ENCODE measurements at regions not wholly inside any gene's neighbourhood (a gene's known extent, or its start where the extent isn't known, plus 50 kb on each side); places are given as distances from the start of the nearest gene placed in this dataset.

DNA sequence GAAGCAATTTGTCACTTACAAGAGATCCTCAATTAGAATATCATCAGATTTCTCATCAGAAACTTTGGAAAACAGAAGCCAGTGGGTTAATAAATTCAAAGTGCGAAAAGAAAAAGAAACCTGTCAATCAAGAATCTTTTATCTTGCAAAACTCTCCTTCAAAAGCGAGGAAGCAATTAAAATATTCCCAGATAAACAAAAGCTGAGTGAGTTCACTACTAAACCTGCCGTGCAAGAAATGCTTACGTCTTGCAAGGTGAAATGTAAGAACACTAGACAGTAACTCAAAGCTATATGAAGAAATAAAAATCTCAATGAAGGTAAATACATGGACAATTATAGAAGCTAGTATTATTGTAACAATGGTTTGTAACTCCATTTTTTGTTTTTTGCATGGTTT, 62.8 kb upstream of the IL33 start:
- ChIA-PET CTCF (no interaction called here), POLR2A (no interaction called here)
- H3K9me3 Mint-ChIP-seq (ENCODE audit: insufficient read depth): no peaks in the 10 kb centered on the region
- no peak overlapping the region for H3K27ac Mint-ChIP-seq
- H4K20me1 ChIP-seq (ENCODE audit: control insufficient read depth, insufficient read depth, low read length, poor library complexity, severe bottlenecking): no peaks in the 10 kb centered on the region
- no peak overlapping the region for H3K27ac ChIP-seq (ENCODE audit: low read length in 2 of 2)
- H3K27me3 ChIP-seq (replicated peaks in 1 of 4; ENCODE audit: control extremely low read depth in 1 of 4, control insufficient read depth in 3 of 4, insufficient read depth in 4 of 4, low read length in 3 of 4): no peaks in the 10 kb centered on the region
- no peaks in the 10 kb centered on the region for H3K36me3 ChIP-seq (replicated peaks in 1 of 2; ENCODE audit: control extremely low read depth in 1 of 2, control insufficient read depth in 1 of 2, extremely low read depth in 1 of 2, insufficient read depth in 2 of 2, low read length in 1 of 2)
- H3K79me2 ChIP-seq (ENCODE audit: control insufficient read depth, insufficient read depth, low read length): no peaks in the 10 kb centered on the region
- no CpG with 5 or more reads among the region's 4 CpGs for WGBS (ENCODE audit: insufficient coverage)
- no peak overlapping the region for H2AFZ ChIP-seq (ENCODE audit: insufficient read depth, low read depth, low read length, poor library complexity, severe bottlenecking)
- no peak for ATAC-seq (ENCODE audit: low read depth)
- peaks cover 13% of the 10 kb centered on the region for H3K27me3 Mint-ChIP-seq
- TF ChIP-seq CTCF (IDR thresholded peaks at IDR 0.05) (no peak), EZH2 (IDR thresholded peaks at IDR 0.05; ENCODE audit: borderline replicate concordance, insufficient read depth, low read depth, low read length, poor library complexity, severe bottlenecking) (no peak)
- intact Hi-C loops (cut with micrococcal nuclease): no loop called here
- H3K9ac ChIP-seq (ENCODE audit: low read length): no peak overlapping the region
- H3K4me3 ChIP-seq (ENCODE audit: control extremely low read depth in 1 of 5, extremely low read depth in 1 of 5, insufficient read depth in 1 of 5, low read depth in 2 of 5, low read length in 4 of 5): no peak overlapping the region
- H3K4me2 ChIP-seq (replicated peaks; ENCODE audit: low read depth, low read length, poor library complexity, severe bottlenecking): no peak overlapping the region
- no peaks in the 10 kb centered on the region for H3K4me1 ChIP-seq (ENCODE audit: control insufficient read depth in 2 of 2, insufficient read depth in 2 of 2, low read length in 2 of 2)
- peaks cover 0 to 2% (median 0%) of the 10 kb centered on the region in 3 donors for H3K9me3 ChIP-seq (ENCODE audit: control extremely low read depth in 1 of 3, control insufficient read depth in 2 of 3, insufficient read depth in 1 of 3, low read length in 2 of 3)
- H3K4me1 Mint-ChIP-seq: no peaks in the 10 kb centered on the region
- no peak for DNase-seq
- H3K4me3 Mint-ChIP-seq: no peak overlapping the region

DNA sequence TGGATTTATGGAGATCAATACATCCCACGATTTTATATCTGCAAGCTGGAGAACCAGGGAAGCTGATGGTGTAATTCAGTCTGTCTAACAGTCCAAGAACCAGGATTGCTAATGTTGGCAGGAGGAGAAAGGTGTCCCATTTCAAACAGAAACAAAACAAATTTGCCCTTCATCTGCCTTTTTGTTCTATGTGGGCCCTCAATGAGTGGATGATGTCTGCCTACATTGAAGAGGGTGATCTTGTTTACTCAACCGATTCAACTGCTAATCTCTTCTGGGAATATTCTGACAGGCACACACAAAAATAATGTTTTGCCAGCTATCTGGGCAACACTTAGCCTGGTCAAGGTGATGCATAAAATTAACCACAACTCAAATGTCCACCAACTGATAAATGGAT, 65.1 kb upstream of the IL33 start:
- WGBS (ENCODE audit: insufficient coverage): no CpG with 5 or more reads among the region's 2 CpGs
- no peak overlapping the region for H3K27ac Mint-ChIP-seq
- intact Hi-C loops (cut with micrococcal nuclease): no loop called here

More for the DNA sequence above, 65.1 kb upstream of the IL33 start:
- Histone ChIP-seq H3K9ac (ENCODE audit: low read length) (no peak overlapping the region), H2AFZ (ENCODE audit: insufficient read depth, low read depth, low read length, poor library complexity, severe bottlenecking) (no peak overlapping the region), H3K9me3 (ENCODE audit: control extremely low read depth in 1 of 3, control insufficient read depth in 2 of 3, insufficient read depth in 1 of 3, low read length in 2 of 3) (no peaks in the 10 kb centered on the region), H3K36me3 (replicated peaks in 1 of 2; ENCODE audit: control extremely low read depth in 1 of 2, control insufficient read depth in 1 of 2, extremely low read depth in 1 of 2, insufficient read depth in 2 of 2, low read length in 1 of 2) (no peaks in the 10 kb centered on the region), H3K4me3 (ENCODE audit: control extremely low read depth in 1 of 5, extremely low read depth in 1 of 5, insufficient read depth in 1 of 5, low read depth in 2 of 5, low read length in 4 of 5) (no peak overlapping the region), H3K27me3 (replicated peaks in 1 of 4; ENCODE audit: control extremely low read depth in 1 of 4, control insufficient read depth in 3 of 4, insufficient read depth in 4 of 4, low read length in 3 of 4) (no peaks in the 10 kb centered on the region), H3K79me2 (ENCODE audit: control insufficient read depth, insufficient read depth, low read length) (no peaks in the 10 kb centered on the region), H3K27ac (ENCODE audit: low read length in 2 of 2) (no peak overlapping the region), H3K4me2 (replicated peaks; ENCODE audit: low read depth, low read length, poor library complexity, severe bottlenecking) (no peak overlapping the region), H3K4me1 (ENCODE audit: control insufficient read depth in 2 of 2, insufficient read depth in 2 of 2, low read length in 2 of 2) (no peaks in the 10 kb centered on the region), H4K20me1 (ENCODE audit: control insufficient read depth, insufficient read depth, low read length, poor library complexity, severe bottlenecking) (no peaks in the 10 kb centered on the region)
- no peaks in the 10 kb centered on the region for H3K4me1 Mint-ChIP-seq
- ATAC-seq (ENCODE audit: low read depth) (no peak), DNase-seq (no peak)
- no peaks in the 10 kb centered on the region for H3K9me3 Mint-ChIP-seq (ENCODE audit: insufficient read depth)
- no peak overlapping the region for H3K4me3 Mint-ChIP-seq
- no peak for TF ChIP-seq CTCF (IDR thresholded peaks at IDR 0.05)
- no peak for TF ChIP-seq EZH2 (IDR thresholded peaks at IDR 0.05; ENCODE audit: borderline replicate concordance, insufficient read depth, low read depth, low read length, poor library complexity, severe bottlenecking)
- CTCF ChIA-PET: no interaction called here
- POLR2A ChIA-PET: no interaction called here
- peaks cover 13% of the 10 kb centered on the region for H3K27me3 Mint-ChIP-seq

All from B cell (primary cell).